GM18870 (cell line): ENCODE measurements at regions not wholly inside any gene's neighbourhood (a gene's known extent, or its start where the extent isn't known, plus 50 kb on each side); places are given as distances from the start of the nearest gene placed in this dataset.
A peak's percentile ranks its signal among the peaks of the same experiment; 100 is the strongest.

Source experiments
- ATAC-seq: cut with Tn5 transposase; IDR thresholded peaks from one replicate; pipeline ENCODE4 v1.9.1; 2021; ENCODE audit warnings: moderate library complexity; ENCODE audit not compliant: unreplicated experiment

GRCh38 chr2:196224756-196225155, 53.4 kb upstream of the STK17B start:
- no peak for ATAC-seq

- ATAC-seq, result no peak
These were observed 53.8 kb upstream of the STK17B start for GRCh38 chr2:196225213-196225612.

- no peak for ATAC-seq
These were observed 54.8 kb upstream of the STK17B start for GRCh38 chr2:196226058-196226706.

- no peak for ATAC-seq
These were observed 55.3 kb upstream of the STK17B start for GRCh38 chr2:196226707-196227065.

GRCh38 chr2:196229013-196229412, 57.6 kb upstream of the STK17B start:
- ATAC-seq, result no peak

DNA sequence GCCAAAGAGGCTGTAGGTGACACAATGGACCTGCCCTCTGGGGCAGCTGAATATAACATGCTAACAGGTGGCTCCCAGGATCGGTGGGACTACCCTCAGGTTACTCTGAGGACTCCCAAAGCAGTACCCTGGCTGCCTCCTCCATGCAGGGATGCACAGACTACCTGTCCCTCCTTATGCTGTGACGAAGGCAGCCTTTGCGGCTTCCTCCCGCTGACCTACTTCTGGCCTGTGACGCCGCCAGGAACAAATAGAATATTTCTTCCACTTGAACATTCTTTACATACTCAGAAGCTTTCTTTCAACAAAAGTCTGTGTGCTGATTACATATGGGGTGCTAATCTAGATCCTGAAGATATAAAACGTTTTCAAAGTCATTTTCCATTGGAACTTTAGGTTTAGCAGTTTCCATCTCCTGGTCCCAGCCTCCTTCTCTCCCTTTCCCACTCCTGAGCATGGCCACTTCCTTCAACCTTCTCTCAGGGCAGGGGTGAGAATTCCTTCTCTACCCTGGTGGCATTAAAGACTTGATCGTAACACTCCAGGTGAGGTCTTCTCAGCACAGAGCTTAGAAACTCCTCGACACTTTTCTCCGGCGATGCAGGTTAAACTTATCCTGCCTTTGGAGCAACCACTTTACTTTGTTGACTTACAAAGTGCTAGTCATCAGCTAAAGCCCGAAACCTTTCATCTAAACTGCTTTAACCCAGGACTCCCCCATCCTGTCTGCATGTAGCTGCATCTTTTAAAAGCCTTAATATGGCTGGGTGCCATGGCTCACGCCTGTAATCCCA, 58.9 kb upstream of the STK17B start:
- ATAC-seq, result no peak

- no peak for ATAC-seq
These were observed 61.8 kb upstream of the STK17B start for GRCh38 chr2:196233021-196233804.

DNA sequence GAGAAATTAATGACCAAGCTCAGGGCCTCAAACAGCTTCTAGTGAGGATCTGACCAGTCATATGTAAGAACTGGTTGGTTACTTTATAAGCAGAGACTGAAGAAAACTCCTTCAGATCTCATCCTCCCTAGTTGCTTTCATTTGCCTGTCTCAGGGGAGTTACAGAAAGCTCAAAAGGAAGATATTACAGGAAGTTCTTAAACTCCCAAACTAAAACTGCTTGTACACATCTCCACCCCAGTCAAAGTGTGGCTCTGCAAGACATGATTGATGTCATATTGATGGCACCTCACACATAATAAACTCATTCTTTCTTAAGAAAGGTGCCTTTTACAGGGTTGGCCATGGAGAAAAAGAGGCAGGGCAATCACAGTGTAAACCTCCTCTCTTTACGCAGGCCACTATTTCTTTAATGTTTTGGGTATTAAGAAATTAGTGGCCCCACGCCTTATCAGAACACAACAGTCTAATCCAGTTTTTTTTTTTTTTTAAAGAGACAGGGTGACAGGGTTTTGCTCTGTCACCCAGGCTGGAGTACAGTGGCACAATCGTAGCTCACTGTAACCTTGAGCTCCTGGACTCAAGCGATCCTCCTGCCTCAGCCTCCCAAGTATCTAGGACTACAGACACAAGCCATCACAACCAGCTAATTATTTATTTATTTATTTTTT, 62.6 kb upstream of the STK17B start:
- ATAC-seq, result peak; percentile 80

DNA sequence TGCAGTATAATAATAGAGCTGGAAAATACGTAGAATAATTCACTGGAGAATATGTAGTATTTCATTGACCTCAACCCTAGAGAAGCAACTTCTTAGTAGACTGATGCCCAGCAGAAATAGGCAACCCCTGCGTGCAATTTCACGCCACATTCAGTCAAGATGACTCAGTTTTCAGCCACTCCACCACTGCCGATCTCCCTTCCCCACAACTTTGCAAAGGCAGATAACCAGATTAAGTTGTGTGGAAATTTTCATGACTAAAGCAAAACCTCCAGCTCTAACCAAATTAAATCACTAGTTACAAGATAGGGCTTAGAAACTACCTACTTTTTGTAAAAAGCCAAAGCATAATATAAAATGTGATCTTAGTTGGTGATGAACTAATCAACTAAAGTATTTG, 63.3 kb upstream of the STK17B start:
- peak; percentile 41 for ATAC-seq

GRCh38 chr2:196238836-196239380, 67.5 kb upstream of the STK17B start:
- no peak for ATAC-seq

GRCh38 chr2:196239622-196240587, 68.5 kb upstream of the STK17B start:
- ATAC-seq, result peak; percentile 63

- ATAC-seq, result no peak
These were observed 69.8 kb upstream of the STK17B start for GRCh38 chr2:196241175-196241574.

- ATAC-seq, result peak; percentile 96
These were observed 70.8 kb upstream of the STK17B start for GRCh38 chr2:196242131-196242620.

- no peak for ATAC-seq
These were observed 73.1 kb upstream of the STK17B start for GRCh38 chr2:196244516-196244915.

GRCh38 chr2:196244966-196245365, 73.6 kb upstream of the STK17B start:
- ATAC-seq, result no peak

GRCh38 chr2:196245378-196246140, 74.2 kb upstream of the STK17B start:
- no peak for ATAC-seq

DNA sequence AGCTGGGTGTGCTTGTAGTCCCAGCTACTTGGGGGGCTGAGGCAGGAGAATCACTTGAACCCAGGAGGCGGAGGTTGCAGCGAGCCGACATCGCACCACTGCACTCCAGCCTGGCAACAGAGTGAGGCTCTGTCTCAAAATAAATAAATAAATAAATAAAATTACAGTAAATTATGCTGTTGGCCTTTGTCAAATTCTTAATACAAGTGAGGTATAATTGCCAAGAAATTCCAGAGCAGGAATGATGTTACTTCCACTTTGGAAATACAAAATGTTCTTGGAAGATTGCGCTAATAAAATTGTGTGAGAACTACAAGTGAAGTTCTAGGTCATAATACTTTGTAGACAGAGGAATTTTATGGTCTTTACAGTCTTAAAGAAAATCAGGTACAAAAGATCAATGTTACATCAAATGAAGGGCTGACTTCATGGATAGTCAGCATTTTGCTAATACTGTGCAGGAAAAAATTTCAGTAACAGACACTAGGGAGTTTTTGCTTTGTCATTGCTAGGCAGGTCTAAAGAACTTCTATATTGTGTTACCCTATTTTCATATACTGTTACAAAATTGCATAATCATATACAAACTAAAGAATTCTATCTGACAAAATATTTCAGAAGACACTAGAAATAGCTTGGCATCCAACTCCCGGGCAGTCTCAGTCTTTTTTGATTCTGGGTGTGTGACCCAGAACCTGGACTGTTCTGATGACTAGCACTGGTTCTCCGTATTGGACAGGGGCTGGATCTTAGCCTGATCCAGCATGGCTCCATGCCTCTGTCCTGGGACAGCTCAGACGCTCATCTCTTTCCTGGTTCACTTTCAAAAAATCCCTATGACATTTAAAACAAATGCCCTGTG, 76.0 kb upstream of the STK17B start:
- ATAC-seq, result no peak

GRCh38 chr2:196247976-196248280, 76.5 kb upstream of the STK17B start:
- no peak for ATAC-seq
